ENCODE measurements at regions not wholly inside any gene's neighbourhood (a gene's known extent, or its start where the extent isn't known, plus 50 kb on each side); places are given as distances from the start of the nearest gene placed in this dataset.

DNA sequence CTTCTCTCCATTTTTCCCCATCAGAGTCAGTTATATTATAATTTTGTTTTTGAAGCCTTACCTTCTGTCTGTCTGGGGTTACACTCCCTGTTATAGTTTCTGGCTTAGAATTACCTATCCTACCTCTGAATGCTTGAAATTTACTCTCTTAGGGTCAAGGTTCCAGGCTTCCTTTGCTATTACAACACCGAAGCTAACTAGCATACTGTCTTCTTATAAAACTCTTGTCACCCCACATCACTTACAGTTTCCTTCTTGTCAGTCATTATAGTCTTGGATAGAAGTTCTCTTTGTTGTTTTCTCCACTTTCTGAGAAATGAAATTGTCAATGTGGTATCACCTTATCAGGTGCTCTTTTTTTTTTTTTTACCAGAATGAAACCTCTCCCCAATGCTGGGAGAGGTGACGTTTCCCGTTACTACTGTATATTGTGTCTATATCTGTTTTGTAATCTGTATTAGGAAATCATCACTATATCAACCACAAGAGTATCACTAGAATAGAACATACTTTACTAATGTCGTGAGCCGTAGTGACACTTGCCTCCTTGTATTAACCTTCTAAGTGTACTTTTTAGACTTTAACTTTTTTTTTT is 69.2 kb upstream of the PSMA6 start:
- peak in 1 of 2 donors; percentile 26 for DNase-seq

DNA sequence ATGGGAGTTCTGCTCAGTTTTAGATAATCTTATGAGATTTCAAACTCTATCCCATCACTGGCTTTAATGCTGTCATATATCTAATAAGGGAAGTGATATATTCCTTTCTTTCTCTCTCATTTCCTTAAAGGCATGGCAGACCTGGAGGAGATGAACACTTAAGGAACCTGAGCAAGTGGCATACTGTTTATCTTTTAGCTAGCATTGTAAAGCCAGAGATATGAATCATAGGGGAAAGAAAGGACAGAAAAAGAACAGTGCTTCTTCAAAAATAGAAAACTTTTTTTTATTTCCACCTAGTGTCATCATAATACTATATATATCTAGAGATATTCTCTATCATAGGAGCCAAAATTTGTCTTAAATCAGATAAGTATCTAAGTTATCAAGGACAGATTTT is 68.3 kb upstream of the PSMA6 start:
- DNase-seq: no peak

DNA sequence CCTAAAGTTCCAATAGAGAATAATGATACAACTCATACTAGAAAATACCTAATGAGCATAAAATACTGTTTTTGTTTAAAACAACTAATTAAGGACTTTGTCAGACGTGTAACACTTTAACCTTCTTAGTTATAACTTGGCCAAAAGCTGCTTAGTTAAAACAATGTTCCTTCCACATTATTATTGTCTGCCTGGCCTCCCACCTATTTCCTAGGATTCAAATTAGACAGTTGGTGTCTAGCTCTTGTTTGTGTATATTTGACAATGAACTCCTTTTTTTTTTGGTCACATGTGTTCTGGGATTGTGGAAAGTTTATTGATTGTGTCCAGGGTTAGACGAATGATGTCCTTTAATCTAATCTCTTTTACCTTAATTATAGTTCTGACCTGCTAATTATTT is 67.6 kb upstream of the PSMA6 start:
- no peak for DNase-seq

DNA sequence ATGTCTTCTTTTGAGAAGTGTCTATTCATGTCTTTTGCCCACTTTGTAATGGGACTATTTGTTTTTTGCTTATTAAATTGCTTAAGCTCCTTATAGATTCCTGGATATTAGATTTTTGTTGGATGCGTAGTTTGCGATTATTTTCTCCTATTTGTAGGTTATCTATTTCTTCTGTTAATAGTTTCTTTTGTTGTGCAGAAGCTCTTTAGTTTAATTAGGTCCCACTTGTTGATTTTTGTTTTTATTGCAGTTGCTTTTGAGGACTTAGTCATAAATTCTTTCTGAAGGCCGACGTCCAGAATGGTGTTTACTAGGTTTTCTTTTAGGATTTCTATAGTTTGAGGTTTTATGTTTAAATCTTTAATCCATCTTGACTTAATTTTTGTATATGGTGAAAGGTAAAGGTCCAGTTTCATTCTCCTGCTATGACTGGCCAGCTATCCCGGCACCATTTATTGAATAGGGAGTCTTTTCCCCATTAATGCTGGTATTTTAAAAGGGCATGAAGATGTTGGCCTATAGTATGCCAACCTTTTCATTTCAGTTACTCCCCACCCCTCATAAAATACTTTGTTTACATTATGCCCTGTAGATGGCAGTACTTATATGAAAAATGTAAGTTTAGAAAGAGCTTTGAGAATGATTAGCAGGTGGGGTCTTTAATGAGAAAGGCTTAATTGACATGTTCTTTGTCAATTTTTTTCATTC is 62.9 kb upstream of the PSMA6 start:
- peak in 1 of 2 donors; percentile 40 for DNase-seq

DNA sequence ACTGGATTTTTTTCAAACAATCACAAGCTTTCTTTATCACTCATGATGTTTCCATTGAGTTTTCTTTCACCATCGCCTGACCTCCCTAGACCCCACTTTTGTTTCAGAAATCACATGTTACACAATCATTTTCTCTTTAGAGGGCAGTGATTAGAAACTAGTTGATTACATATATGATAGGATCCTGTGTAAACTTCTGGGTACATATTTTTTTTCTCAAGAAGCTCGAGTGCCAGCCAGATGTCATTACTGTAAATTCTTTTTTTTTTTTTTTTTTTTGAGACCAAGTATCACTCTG is 62.4 kb upstream of the PSMA6 start:
- DNase-seq: no peak

DNA sequence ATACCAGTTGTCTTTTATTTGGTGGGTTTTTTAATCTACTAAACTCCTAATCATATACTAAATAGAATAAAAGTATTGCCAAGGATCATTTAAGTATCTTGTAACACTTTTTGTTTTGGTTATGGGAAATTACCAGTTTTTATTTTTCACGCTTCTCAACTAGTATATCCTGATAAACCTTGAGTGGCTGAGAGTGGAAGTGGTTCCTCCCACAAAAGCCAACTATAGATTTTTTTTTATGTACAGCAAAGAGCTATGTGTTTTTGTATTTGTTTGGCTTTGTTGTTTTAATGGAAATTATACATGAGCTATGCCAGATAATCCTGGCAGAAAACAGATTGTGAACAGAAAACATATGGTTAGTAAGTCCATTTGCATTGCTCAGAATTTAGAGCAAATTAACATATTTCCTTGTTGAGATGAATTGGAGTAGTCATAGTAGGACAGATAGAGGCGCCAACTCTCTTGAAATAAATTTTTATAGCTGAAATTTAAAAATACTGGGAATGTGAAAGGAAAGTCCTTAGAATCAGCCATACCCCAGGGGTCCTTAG is 60.9 kb upstream of the PSMA6 start:
- DNase-seq: no peak

DNA sequence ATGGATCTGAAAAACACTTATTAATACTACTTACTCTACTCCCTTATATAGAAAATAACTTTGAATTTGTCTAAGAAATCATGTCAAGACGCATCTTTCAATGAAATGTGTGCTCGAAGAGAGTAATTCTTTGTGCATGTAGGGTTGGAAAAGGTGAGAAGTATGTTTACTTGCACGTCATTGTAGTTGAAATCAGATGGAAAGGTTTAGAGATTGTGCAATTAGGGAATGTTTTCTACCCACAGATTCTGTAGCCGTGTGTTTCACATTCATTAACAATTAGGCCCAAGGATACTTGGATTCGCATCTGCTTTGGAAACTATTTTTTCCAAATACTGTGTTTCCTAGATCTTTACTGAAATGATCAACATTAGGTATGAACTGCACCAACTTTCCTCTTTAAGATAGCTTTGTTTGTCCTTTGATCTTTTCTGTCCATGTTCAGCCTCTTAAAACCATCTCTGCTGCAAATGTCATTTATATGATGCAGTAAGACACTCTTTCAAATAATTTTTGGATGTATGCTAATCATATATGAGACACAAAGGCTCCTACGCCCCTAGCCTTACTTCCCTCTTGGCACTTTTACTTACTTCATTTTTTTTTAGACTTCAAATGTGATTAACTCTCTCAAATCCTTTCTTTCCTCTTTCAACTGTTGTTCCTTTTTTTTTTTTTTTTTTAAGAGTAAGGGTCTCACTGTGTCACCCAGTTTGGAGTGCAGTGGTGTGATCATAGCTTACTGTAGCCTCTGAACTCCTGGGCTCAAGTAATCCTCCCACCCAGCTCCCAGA is 58.0 kb upstream of the PSMA6 start:
- peak; percentile 47 to 64 for DNase-seq

DNA sequence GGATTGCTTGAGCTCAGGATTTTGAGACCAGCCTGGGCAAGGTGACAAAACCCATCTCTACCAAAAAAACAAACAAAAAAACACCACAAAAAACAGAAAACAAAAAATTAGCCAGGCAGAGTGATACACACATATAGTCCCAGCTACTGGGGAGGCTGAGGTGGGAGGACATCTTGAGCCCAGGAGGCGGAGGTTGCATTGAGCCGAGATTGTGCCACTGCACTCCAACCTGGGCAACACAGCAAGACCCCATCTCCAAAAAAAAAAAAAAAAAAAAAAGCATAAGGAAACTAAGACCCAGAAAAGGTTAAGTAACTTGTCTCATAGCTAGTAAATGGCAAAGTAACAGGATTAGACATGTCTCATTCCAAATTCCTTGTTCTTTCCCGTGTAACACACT is 56.3 kb upstream of the PSMA6 start:
- no peak for DNase-seq

DNA sequence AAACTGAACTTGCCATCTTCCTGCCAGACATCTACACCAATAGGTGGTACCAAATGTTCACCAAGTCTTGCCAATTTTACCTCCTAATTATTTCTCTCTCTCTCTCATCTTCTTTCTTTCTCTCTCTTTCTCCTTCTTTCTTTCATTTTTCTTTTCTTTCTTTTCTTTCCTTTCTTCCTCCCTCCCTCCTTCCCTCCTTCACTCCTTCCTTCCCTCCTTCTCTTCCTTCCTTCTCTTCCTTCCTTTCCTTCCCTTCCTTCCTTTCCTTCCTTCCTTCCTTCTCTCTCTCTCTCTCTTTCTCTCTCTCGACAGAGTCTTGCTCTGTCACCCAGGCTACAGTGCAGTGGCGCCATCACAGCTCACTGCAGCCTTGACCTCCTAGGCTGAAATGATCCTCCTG is 55.4 kb upstream of the PSMA6 start:
- DNase-seq: no peak

DNA sequence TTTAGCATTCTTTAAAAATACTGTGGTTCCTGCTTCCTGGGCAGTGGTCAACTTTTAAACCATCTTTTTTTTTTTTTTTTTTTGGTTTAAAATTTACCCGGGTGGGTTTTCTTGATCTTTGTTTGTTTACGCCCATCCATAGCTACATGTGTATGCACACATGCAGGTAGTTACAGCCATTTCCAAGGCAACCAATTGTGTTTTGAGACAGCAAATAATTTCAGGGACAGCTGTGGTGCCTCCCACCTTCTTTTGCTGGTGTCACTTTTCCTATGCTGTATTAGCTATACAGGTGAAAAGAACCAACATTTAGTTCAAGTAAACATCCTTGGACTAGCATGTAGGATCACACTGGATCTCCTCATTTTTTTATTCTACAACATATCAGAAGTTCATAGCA is 52.0 kb upstream of the PSMA6 start:
- DNase-seq: no peak
